Hepatocyte (in vitro differentiated cells): ENCODE measurements at regions not wholly inside any gene's neighbourhood (a gene's known extent, or its start where the extent isn't known, plus 50 kb on each side); places are given as distances from the start of the nearest gene placed in this dataset.

Experiments
- EZH2 ChIP-seq: fragments of 200-600 bp; sonication (generic); IDR thresholded peaks from 2 replicates; pipeline ENCODE4 v1.6.1; 2016; ENCODE audit warnings: antibody characterized with exemption, mild to moderate bottlenecking, borderline replicate concordance
- TF ChIP-seq, protein P1 (sequence below): fragments of 200-600 bp; sonication (generic); IDR thresholded peaks from 2 replicates; pipeline ENCODE4 v1.5.1; 2016; ENCODE audit warnings: antibody characterized with exemption, mild to moderate bottlenecking; ENCODE audit not compliant: poor library complexity

DNA sequence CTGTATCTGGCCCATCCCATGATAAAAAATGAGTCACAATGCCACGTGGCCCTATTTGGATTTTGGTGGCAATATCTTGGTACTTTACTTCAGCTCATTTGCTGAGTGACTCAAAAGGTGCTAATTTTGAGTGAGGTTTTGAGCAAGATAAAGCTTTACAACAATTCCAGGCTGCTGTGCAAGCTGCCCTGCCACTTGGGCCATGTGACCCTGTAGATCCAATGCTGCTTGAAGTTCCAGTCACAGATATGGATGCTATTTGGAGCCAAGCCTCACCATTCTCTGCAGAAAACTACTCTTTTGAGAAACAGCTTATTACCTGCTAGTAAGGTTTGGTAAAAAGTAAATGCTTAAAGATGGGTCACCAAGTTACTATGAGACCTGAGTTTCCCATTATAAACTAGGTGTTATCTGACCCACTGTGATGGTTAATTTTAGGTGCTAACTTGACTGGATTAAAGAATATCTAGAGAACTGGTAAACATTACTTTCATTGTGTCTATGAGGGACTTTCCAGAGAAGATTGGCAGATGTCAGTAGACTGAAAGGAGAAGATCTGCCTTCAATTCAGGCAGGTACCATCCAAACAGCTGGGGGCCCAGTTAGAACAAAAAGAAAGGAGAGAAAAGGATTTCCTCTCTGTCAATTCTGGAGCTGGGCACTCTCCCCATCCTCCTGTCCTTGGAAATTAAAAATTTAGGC is 1083.9 kb downstream of the DIPK2A start:
- no peak for TF ChIP-seq EZH2
- TF ChIP-seq, protein P1, sequence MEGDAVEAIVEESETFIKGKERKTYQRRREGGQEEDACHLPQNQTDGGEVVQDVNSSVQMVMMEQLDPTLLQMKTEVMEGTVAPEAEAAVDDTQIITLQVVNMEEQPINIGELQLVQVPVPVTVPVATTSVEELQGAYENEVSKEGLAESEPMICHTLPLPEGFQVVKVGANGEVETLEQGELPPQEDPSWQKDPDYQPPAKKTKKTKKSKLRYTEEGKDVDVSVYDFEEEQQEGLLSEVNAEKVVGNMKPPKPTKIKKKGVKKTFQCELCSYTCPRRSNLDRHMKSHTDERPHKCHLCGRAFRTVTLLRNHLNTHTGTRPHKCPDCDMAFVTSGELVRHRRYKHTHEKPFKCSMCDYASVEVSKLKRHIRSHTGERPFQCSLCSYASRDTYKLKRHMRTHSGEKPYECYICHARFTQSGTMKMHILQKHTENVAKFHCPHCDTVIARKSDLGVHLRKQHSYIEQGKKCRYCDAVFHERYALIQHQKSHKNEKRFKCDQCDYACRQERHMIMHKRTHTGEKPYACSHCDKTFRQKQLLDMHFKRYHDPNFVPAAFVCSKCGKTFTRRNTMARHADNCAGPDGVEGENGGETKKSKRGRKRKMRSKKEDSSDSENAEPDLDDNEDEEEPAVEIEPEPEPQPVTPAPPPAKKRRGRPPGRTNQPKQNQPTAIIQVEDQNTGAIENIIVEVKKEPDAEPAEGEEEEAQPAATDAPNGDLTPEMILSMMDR = no peak
